HepG2 (cell line): ENCODE measurements at regions not wholly inside any gene's neighbourhood (a gene's known extent, or its start where the extent isn't known, plus 50 kb on each side); places are given as distances from the start of the nearest gene placed in this dataset.

Experiments used
- ATAC-seq: fragments of 200-7000 bp; cut with Tn5 transposase; 3 replicates; pipeline ENCODE4 v1.9.1; 2020; ENCODE audit warnings: mild to moderate bottlenecking, moderate library complexity
- BruUV-seq: library from RNA; stranded (reverse); fragments of 400-500 nt; replicated peaks from 2 replicates; lab custom pipeline; 2021; lab: Mats Ljungman, UMichigan
- CTCF ChIA-PET: fragments of 300-600 bp; formaldehyde crosslinking; extraction: SDS; loops from one replicate; lab custom pipeline; 2021; ENCODE audit warnings: low total read pairs, inconsistent platforms, low intra/inter-chr PET ratio; lab: Yijun Ruan, JAX
- POLR2A ChIA-PET: fragments of 350-600 bp; sonication (Branson Sonifier 250); formaldehyde crosslinking; loops from one replicate; lab custom pipeline; 2020; ENCODE audit warnings: antibody characterized with exemption, inconsistent platforms; lab: Yijun Ruan, JAX
- DNase-seq: peaks from one replicate; pipeline ENCODE4 v3.0.0-alpha.2; 2015; ENCODE audit warnings: low spot score
- FAIRE-seq: peaks from 3 replicates; lab custom pipeline; 2011; peaks lifted over from hg19 to GRCh38; lab: Jason Lieb, UNC
- H2AFZ ChIP-seq: one replicate; pipeline ENCODE4 v1.6.1; 2011; ENCODE audit warnings: low read length, inconsistent platforms
- H3K27ac ChIP-seq: fragments of 300-600 bp; 3 replicates; pipeline ENCODE4 v1.8.0; 2011; ENCODE audit warnings: mixed run types, mild to moderate bottlenecking, mixed read lengths, low read length, inconsistent platforms; ENCODE audit not compliant: insufficient read depth; ENCODE audit errors: extremely low read length
- H3K27me3 ChIP-seq, 2 experiments: fragments of 200-600 bp in 1 of 2; 2 replicates in 1 of 2; 3 replicates in 1 of 2; pipeline versions ENCODE4 v1.6.0 to v1.8.0; 2011; ENCODE audit warnings: low read length in 2 of 2, mild to moderate bottlenecking in 2 of 2, moderate library complexity in 2 of 2, inconsistent platforms in 1 of 2; ENCODE audit not compliant: insufficient read depth in 2 of 2, control insufficient read depth in 1 of 2
- H3K36me3 ChIP-seq, 2 experiments: fragments of 200-600 bp in 1 of 2; replicated peaks in 1 of 2; 2 replicates in 1 of 2; 3 replicates in 1 of 2; pipeline versions ENCODE4 v1.5.1 to v1.8.0; 2011; ENCODE audit warnings: low read length in 2 of 2, inconsistent platforms in 1 of 2; ENCODE audit not compliant: insufficient read depth in 2 of 2, control insufficient read depth in 1 of 2
- H3K4me1 ChIP-seq: 2 replicates; pipeline ENCODE4 v1.5.1; 2012; ENCODE audit warnings: low read length, inconsistent platforms; ENCODE audit not compliant: insufficient read depth
- H3K4me2 ChIP-seq: 2 replicates; pipeline ENCODE4 v1.6.0; 2011; ENCODE audit warnings: low read depth, low read length, inconsistent platforms
- H3K4me3 ChIP-seq, 3 experiments: fragments of 200-600 bp in 1 of 3; sonication (generic), shearing (Covaris generic) in 1 of 3; replicated peaks in 1 of 3; 2 replicates each; pipeline ENCODE4 v1.5.1; 2011 to 2016; ENCODE audit warnings: low read length in 3 of 3, inconsistent platforms in 2 of 3, low read depth in 2 of 3, mild to moderate bottlenecking in 2 of 3, control low read depth in 1 of 3, mixed read lengths in 1 of 3; ENCODE audit not compliant: insufficient read depth in 1 of 3
- H3K79me2 ChIP-seq: one replicate; pipeline ENCODE4 v1.6.1; 2011; ENCODE audit warnings: low read length, inconsistent platforms; ENCODE audit not compliant: insufficient read depth
- H3K9ac ChIP-seq: 2 replicates; pipeline ENCODE4 v1.6.0; 2011; ENCODE audit warnings: mild to moderate bottlenecking, low read depth, low read length, inconsistent platforms; ENCODE audit not compliant: insufficient read depth
- H3K9me3 ChIP-seq: 2 replicates; pipeline ENCODE4 v1.5.1; 2012; ENCODE audit warnings: mild to moderate bottlenecking, low read length
- H4K20me1 ChIP-seq: 2 replicates; pipeline ENCODE4 v1.6.0; 2011; ENCODE audit warnings: inconsistent platforms, mild to moderate bottlenecking, low read length, moderate library complexity; ENCODE audit not compliant: insufficient read depth
- DDIT3 ChIP-seq: sonication (generic); formaldehyde crosslinking; IDR thresholded peaks from 2 replicates; pipeline ENCODE4 v1.4.0; 2020; ENCODE audit warnings: mild to moderate bottlenecking, missing genetic modification reagents
- DNMT1 ChIP-seq: sonication (generic); formaldehyde crosslinking; IDR thresholded peaks from 2 replicates; pipeline ENCODE4 v1.5.1; 2020; ENCODE audit warnings: mild to moderate bottlenecking, missing genetic modification reagents
- DZIP1 ChIP-seq: sonication (generic); formaldehyde crosslinking; IDR thresholded peaks from 2 replicates; pipeline ENCODE4 v1.5.0; 2020; ENCODE audit warnings: mild to moderate bottlenecking, missing genetic modification reagents
- ELF4 ChIP-seq: sonication (generic); formaldehyde crosslinking; IDR thresholded peaks from 2 replicates; pipeline ENCODE4 v1.5.0; 2020; ENCODE audit warnings: missing genetic modification reagents, mild to moderate bottlenecking, moderate library complexity, borderline replicate concordance
- KLF6 ChIP-seq: IDR thresholded peaks from 2 replicates; pipeline ENCODE4 v1.8.0; 2016; ENCODE audit warnings: missing biosample characterization, missing genetic modification reagents
- PHF20 ChIP-seq: sonication (generic); formaldehyde crosslinking; IDR thresholded peaks from 2 replicates; pipeline ENCODE4 v1.5.0; 2020; ENCODE audit warnings: mild to moderate bottlenecking, missing genetic modification reagents
- TOE1 ChIP-seq: sonication (generic); formaldehyde crosslinking; IDR thresholded peaks from 2 replicates; pipeline ENCODE4 v1.4.0; 2020; ENCODE audit warnings: mild to moderate bottlenecking, missing genetic modification reagents
- ZNF550 ChIP-seq: sonication (generic); formaldehyde crosslinking; IDR thresholded peaks from 2 replicates; pipeline ENCODE4 v1.4.0; 2020; ENCODE audit warnings: mild to moderate bottlenecking, missing genetic modification reagents, borderline replicate concordance
- ZNF580 ChIP-seq: IDR thresholded peaks from 2 replicates; pipeline ENCODE4 v1.6.1; 2016; ENCODE audit warnings: low read depth, borderline replicate concordance
- ZNF605 ChIP-seq: sonication (generic); formaldehyde crosslinking; IDR thresholded peaks from 2 replicates; pipeline ENCODE4 v1.8.0; 2022; ENCODE audit warnings: mild to moderate bottlenecking, missing genetic modification reagents
- ZNF639 ChIP-seq: conservative IDR thresholded peaks from 2 replicates; pipeline ENCODE4 v1.6.1; 2018; ENCODE audit warnings: missing genetic modification reagents
- WGBS: methylation state at CpG from one replicate; pipeline ENCODE4 v1.1.6; 2017; ENCODE audit warnings: low lambda C conversion rate; 5-methylcytosine and 5-hydroxymethylcytosine counted together
- in situ Hi-C: cut with HindIII; loops from 2 replicates; pipeline ENCODE4 v1.10.0; 2017; ENCODE audit warnings: low pct_unique_long_range_greater_than_20kb; ENCODE audit not compliant: extremely low pct_ligation_motif_present
- intact Hi-C: fragments of 100-400 bp; cut with micrococcal nuclease; formaldehyde crosslinking; loops from one replicate; pipeline ENCODE4 v1.10.0; 2022; ENCODE audit not compliant: unreplicated experiment
- TF ChIP-seq, protein P1 (sequence below): sonication (generic); formaldehyde crosslinking; IDR thresholded peaks from 2 replicates; pipeline ENCODE4 v1.5.0; 2020; ENCODE audit warnings: missing genetic modification reagents

DNA sequence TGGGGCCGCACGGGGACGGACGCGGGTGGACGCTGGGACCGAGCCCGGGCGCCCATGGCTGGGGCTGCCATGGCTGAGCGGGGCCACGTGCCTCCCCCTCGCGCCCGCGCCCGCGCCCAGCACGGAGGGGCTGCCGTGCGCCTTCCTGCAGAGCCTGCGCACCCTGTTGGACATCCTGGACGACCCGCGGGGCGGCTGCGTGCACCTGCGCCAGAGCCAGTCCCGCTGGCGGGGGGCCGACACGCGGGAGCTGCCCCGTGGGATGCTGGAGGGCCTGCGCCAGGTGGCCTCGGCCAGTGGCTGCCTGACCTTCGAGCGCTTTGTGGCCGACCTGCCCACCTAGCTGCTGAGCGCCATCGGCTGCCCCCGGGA is 72.5 kb upstream of the KCTD7 start:
- FAIRE-seq (no peak), DNase-seq (no peak), ATAC-seq (no peak)
- Histone ChIP-seq H2AFZ (no peak overlapping the region), H3K9me3 (no peaks in the 10 kb centered on the region), H4K20me1 (0 out of 2 replicates have a peak, but pooled peaks cover 3% of the 10 kb centered on the region), H3K79me2 (peaks cover 4% of the 10 kb centered on the region), H3K4me3 (no peak overlapping the region), H3K4me1 (no peaks in the 10 kb centered on the region)
- in situ Hi-C loops = no loop called here
- BruUV-seq = no TSS peak
- no peak for TF ChIP-seq ZNF605 (CRISPR knock-in tag)
- TF ChIP-seq, all 625 proteins: peak for 0
- H3K27me3 ChIP-seq = no peaks in the 10 kb centered on the region
- intact Hi-C loops = loop anchor here (10.0 kb wide), 1 partner anchor 99 kb away; no protein-coding TSS in a partner anchor
- no peak overlapping the region for H3K9ac ChIP-seq
- H3K4me2 ChIP-seq = no peak overlapping the region
- H3K27ac ChIP-seq = no peak overlapping the region
- CTCF ChIA-PET = no interaction called here
- POLR2A ChIA-PET = no interaction called here
- WGBS = 100% methylated on average over 12 of the region's 41 CpGs
- peaks cover 24 to 52% of the 10 kb centered on the region in 2 experiments; a peak in 4 of 5 replicates for H3K36me3 ChIP-seq

DNA sequence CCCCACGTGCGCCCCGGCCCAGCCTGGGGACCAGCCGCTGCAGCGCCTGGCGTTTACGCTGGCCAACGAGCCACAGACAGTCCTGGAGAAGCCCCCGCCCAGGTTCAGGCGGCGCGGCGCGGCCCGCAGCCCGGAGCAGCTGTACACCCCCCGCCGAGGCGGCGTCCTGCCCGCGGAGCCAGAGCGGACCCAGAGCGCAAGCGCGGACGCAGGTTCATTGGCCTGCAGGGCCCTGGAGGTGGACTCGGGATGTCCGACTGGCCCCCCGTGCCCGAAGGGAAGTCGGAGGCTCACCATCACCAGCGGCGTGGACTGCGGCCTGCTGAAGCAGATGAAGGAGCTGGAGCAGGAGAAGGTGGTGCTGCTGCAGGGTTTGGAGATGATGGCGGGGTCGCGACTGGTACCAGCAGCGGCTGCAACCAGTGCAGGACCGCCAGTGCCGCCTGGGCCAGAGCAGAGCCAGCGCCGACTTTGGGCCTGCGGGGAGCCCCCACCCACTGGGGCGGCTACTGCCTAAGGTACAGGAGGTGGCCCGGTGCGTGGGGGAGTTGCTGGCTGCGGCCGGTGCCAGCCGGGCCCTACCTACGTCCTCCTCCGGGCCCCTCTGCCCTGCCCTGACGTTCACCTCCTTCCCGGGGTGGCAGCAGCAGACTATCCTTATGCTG is 72.0 kb upstream of the KCTD7 start:
- no peaks in the 10 kb centered on the region for H3K27me3 ChIP-seq
- POLR2A ChIA-PET = interaction anchor here (0.8 kb wide), 1 partner anchor 97 kb away, joined by 3 read pairs; no protein-coding TSS in a partner anchor
- CTCF ChIA-PET = no interaction called here
- WGBS = 98% methylated on average over 26 of the region's 54 CpGs
- peaks cover 4% of the 10 kb centered on the region for H3K79me2 ChIP-seq
- H3K4me2 ChIP-seq = no peak overlapping the region
- H2AFZ ChIP-seq = no peak overlapping the region
- H3K27ac ChIP-seq = no peak overlapping the region
- DNase-seq = no peak
- no TSS peak for BruUV-seq
- H3K4me3 ChIP-seq = no peak overlapping the region
- no peaks in the 10 kb centered on the region for H3K9me3 ChIP-seq
- 0 out of 2 replicates have a peak, but pooled peaks cover 3% of the 10 kb centered on the region for H4K20me1 ChIP-seq
- intact Hi-C loops (loop anchor here (10.0 kb wide), 1 partner anchor 98 kb away; no protein-coding TSS in a partner anchor), in situ Hi-C loops (no loop called here)
- peaks cover 21 to 48% of the 10 kb centered on the region in 2 experiments; a peak in 4 of 5 replicates for H3K36me3 ChIP-seq
- no peaks in the 10 kb centered on the region for H3K4me1 ChIP-seq
- no peak for FAIRE-seq
- H3K9ac ChIP-seq = no peak overlapping the region
- ATAC-seq = no peak; the same call in 2 of the 3 replicates
- TF ChIP-seq ZNF550 (CRISPR knock-in tag) (no peak), DDIT3 (CRISPR knock-in tag) (no peak), PHF20 (CRISPR knock-in tag) (no peak), TOE1 (CRISPR knock-in tag) (no peak), ZNF580 (CRISPR knock-in tag) (no peak), DZIP1 (no peak), ELF4 (CRISPR knock-in tag) (no peak), DNMT1 (CRISPR knock-in tag) (no peak), ZNF639 (CRISPR knock-in tag) (no peak), KLF6 (CRISPR knock-in tag) (no peak)
- TF ChIP-seq, protein P1, sequence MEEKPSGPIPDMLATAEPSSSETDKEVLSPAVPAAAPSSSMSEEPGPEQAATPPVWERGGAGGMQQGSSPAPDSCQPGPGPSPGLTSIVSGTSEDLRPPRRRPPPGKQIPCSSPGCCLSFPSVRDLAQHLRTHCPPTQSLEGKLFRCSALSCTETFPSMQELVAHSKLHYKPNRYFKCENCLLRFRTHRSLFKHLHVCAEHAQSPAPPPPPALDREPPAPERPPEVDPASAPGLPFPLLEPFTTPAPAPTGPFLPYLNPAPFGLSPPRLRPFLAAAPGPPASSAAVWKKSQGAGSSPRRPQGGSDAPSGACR (CRISPR knock-in tag) = no peak
